ENCODE measurements at regions not wholly inside any gene's neighbourhood (a gene's known extent, or its start where the extent isn't known, plus 50 kb on each side); places are given as distances from the start of the nearest gene placed in this dataset.

DNA sequence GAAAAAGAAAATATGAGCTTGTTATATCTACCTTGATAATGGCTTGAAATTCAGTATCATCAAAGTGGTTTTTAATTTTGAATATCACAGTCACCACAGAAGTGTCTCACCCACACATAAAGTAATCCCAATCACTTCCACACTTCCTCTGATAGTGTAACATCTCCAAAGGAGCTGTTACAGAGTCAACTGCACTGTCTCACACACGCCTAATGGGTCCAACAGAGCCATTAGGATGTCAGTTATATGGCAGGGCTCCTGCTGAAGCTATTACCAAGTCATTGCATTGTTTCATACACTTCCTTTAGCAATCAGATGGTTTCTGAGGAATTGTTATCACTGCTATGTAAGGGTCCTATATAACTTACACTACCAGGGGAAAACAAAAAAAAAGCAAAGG lies 432.1 kb upstream of the TEX13C start:
- Mint-ChIP-seq H3K36me3 (ENCODE audit: insufficient read depth in 1 of 3, low read depth in 3 of 3) (no peaks in the 10 kb centered on the region), H3K27me3 (ENCODE audit: low read depth) (no peaks in the 10 kb centered on the region), H3K4me3 (no peak overlapping the region), H3K9me3 (peaks cover 0 to 3% of the 10 kb centered on the region in 2 experiments; a peak in 1 of 5 replicates), H3K27ac (no peak overlapping the region), H3K4me1 (no peaks in the 10 kb centered on the region)
- Histone ChIP-seq H3K9me3 (ENCODE audit: control insufficient read depth, low read depth, low read length) (peaks cover 8% of the 10 kb centered on the region), H2AK5ac (ENCODE audit: insufficient read length, low read length) (no peak overlapping the region), H3K9ac (ENCODE audit: extremely low read depth, insufficient read length, low read length) (no peak overlapping the region), H3K56ac (ENCODE audit: insufficient read length, low read depth, low read length) (no peak overlapping the region), H3K14ac (ENCODE audit: insufficient read depth, low read length) (no peak overlapping the region), H4K8ac (replicated peaks; ENCODE audit: insufficient read length, low read depth, low read length) (no peak overlapping the region), H4K5ac (ENCODE audit: insufficient read length, low read depth, low read length) (no peak overlapping the region), H2BK20ac (ENCODE audit: low read depth, low read length, poor library complexity, severe bottlenecking) (no peak overlapping the region), H2BK120ac (ENCODE audit: low read depth, low read length, poor library complexity, severe bottlenecking) (no peak overlapping the region), H2BK15ac (ENCODE audit: low read depth, low read length) (no peak overlapping the region), H3K79me2 (ENCODE audit: insufficient read depth, low read length) (no peaks in the 10 kb centered on the region), H2BK12ac (ENCODE audit: insufficient read length, low read depth, low read length) (no peak overlapping the region), H3K27ac (ENCODE audit: insufficient read length, low read depth, low read length) (no peak overlapping the region), H3K18ac (ENCODE audit: insufficient read length, low read depth, low read length) (no peak overlapping the region), H3K4me1 (ENCODE audit: insufficient read depth, low read length) (no peaks in the 10 kb centered on the region), H3K27me3 (ENCODE audit: insufficient read depth, low read length) (no peaks in the 10 kb centered on the region), H3K4ac (ENCODE audit: low read depth, low read length) (no peak overlapping the region), H4K91ac (ENCODE audit: insufficient read length, low read depth, low read length) (no peak overlapping the region), H4K20me1 (ENCODE audit: control insufficient read depth, insufficient read depth, insufficient read length) (no peaks in the 10 kb centered on the region), H3T11ph (ENCODE audit: low read length) (no peak overlapping the region), H3K23me2 (ENCODE audit: insufficient read length, low read depth, low read length, poor library complexity, severe bottlenecking) (no peaks in the 10 kb centered on the region), H3K23ac (ENCODE audit: insufficient read length, low read depth, low read length) (no peak overlapping the region), H2BK5ac (ENCODE audit: insufficient read length, low read length) (no peak overlapping the region), H3K4me2 (ENCODE audit: insufficient read depth, insufficient read length, low read length) (no peak overlapping the region), H3K79me1 (ENCODE audit: insufficient read depth, low read depth, low read length, poor library complexity, severe bottlenecking) (no peaks in the 10 kb centered on the region), H2AFZ (ENCODE audit: low read length) (no peak overlapping the region)
- TF ChIP-seq, protein P1, sequence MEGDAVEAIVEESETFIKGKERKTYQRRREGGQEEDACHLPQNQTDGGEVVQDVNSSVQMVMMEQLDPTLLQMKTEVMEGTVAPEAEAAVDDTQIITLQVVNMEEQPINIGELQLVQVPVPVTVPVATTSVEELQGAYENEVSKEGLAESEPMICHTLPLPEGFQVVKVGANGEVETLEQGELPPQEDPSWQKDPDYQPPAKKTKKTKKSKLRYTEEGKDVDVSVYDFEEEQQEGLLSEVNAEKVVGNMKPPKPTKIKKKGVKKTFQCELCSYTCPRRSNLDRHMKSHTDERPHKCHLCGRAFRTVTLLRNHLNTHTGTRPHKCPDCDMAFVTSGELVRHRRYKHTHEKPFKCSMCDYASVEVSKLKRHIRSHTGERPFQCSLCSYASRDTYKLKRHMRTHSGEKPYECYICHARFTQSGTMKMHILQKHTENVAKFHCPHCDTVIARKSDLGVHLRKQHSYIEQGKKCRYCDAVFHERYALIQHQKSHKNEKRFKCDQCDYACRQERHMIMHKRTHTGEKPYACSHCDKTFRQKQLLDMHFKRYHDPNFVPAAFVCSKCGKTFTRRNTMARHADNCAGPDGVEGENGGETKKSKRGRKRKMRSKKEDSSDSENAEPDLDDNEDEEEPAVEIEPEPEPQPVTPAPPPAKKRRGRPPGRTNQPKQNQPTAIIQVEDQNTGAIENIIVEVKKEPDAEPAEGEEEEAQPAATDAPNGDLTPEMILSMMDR (conservative IDR thresholded peaks at IDR 0.05) = no peak
- WGBS (ENCODE audit: extremely low coverage, insufficient read length, low lambda C conversion rate) = no CpG with 5 or more reads among the region's 1 CpG
- no peak for DNase-seq
